Sigmoid colon (tissue), 6 donors: ENCODE measurements at regions not wholly inside any gene's neighbourhood (a gene's known extent, or its start where the extent isn't known, plus 50 kb on each side); places are given as distances from the start of the nearest gene placed in this dataset.

ENCODE experiments used
- DNase-seq: peaks from one replicate; pipeline ENCODE4 v3.0.0-alpha.2; 2019
- H3K27ac ChIP-seq, 4 donors: fragments of 200-600 bp; sonication (generic); one replicate each; pipeline ENCODE4 v1.5.1; 2016 to 2019; ENCODE audit warnings: mild to moderate bottlenecking in 1 of 4
- H3K27me3 ChIP-seq, 3 donors: fragments of 200-600 bp; sonication (generic); one replicate each; pipeline ENCODE4 v1.5.1; 2019; ENCODE audit warnings: mild to moderate bottlenecking in 1 of 3
- H3K36me3 ChIP-seq, 4 donors: fragments of 200-600 bp; sonication (generic); one replicate each; pipeline ENCODE4 v1.5.1; 2016 to 2019
- H3K4me1 ChIP-seq, 4 donors: fragments of 200-600 bp; sonication (generic); one replicate each; pipeline ENCODE4 v1.5.1; 2017 to 2019
- H3K4me3 ChIP-seq, 4 donors: fragments of 200-600 bp; sonication (generic); one replicate each; pipeline ENCODE4 v1.5.1; 2017 to 2019; ENCODE audit warnings: mild to moderate bottlenecking in 2 of 4, moderate library complexity in 1 of 4
- H3K9me3 ChIP-seq, 4 donors: fragments of 200-600 bp in 3 of 4; sonication (generic) in 3 of 4; one replicate each; pipeline versions ENCODE4 v1.5.1 to v1.6.1; 2013 to 2019
- EP300 ChIP-seq, 4 donors: sonication (generic); formaldehyde crosslinking; IDR thresholded peaks; one replicate each; pipeline ENCODE4 v1.6.1; 2017; ENCODE audit warnings: antibody characterized with exemption in 4 of 4
- POLR2A ChIP-seq, 2 donors: fragments of 450-650 bp; IDR thresholded peaks; one replicate each; pipeline ENCODE4 v1.6.1; 2016; ENCODE audit warnings: antibody characterized with exemption in 2 of 2, mild to moderate bottlenecking in 2 of 2, moderate library complexity in 2 of 2
- POLR2AphosphoS5 ChIP-seq, 4 donors: sonication (generic); formaldehyde crosslinking; IDR thresholded peaks; one replicate each; pipeline ENCODE4 v1.6.1; 2017; ENCODE audit warnings: antibody characterized with exemption in 4 of 4
- WGBS, 2 donors: extraction: QIAGEN DNeasy Blood & Tissue Kit; methylation state at CpG; one replicate each; pipeline ENCODE4 v1.1.7; 2013; 5-methylcytosine and 5-hydroxymethylcytosine counted together
- intact Hi-C: fragments of 100-400 bp; cut with DNase I; formaldehyde crosslinking; loops from one replicate; pipeline ENCODE4 v1.15.1; 2023
- TF ChIP-seq, protein P1 (sequence below), 4 experiments: fragments of 450-650 bp in 3 of 4; fragments of 200-600 bp in 1 of 4; IDR thresholded peaks; one replicate each; pipeline ENCODE4 v1.5.1; 2016 to 2019; ENCODE audit warnings: antibody characterized with exemption in 4 of 4, mild to moderate bottlenecking in 3 of 4, moderate library complexity in 2 of 4
- donor health status: healthy with polysubstance abuse.
- donor health status: healthy.

- no peaks in the 10 kb centered on the region for H3K27me3 ChIP-seq
- no peaks in the 10 kb centered on the region for H3K36me3 ChIP-seq
- DNase-seq: no peak
- H3K9me3 ChIP-seq: no peaks in the 10 kb centered on the region
- TF ChIP-seq POLR2AphosphoS5 (IDR thresholded peaks at IDR 0.05) (no peak), POLR2A (IDR thresholded peaks at IDR 0.05) (no peak), EP300 (IDR thresholded peaks at IDR 0.05) (no peak)
- TF ChIP-seq, protein P1, sequence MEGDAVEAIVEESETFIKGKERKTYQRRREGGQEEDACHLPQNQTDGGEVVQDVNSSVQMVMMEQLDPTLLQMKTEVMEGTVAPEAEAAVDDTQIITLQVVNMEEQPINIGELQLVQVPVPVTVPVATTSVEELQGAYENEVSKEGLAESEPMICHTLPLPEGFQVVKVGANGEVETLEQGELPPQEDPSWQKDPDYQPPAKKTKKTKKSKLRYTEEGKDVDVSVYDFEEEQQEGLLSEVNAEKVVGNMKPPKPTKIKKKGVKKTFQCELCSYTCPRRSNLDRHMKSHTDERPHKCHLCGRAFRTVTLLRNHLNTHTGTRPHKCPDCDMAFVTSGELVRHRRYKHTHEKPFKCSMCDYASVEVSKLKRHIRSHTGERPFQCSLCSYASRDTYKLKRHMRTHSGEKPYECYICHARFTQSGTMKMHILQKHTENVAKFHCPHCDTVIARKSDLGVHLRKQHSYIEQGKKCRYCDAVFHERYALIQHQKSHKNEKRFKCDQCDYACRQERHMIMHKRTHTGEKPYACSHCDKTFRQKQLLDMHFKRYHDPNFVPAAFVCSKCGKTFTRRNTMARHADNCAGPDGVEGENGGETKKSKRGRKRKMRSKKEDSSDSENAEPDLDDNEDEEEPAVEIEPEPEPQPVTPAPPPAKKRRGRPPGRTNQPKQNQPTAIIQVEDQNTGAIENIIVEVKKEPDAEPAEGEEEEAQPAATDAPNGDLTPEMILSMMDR (IDR thresholded peaks at IDR 0.05): no peak
- H3K4me1 ChIP-seq: peaks cover 0 to 69% (median 42%) of the 10 kb centered on the region in 4 donors
- H3K4me3 ChIP-seq: no peak overlapping the region
- intact Hi-C loops: no loop called here
- peak overlapping the region in 3 of 4 donors; percentile 32 to 69 (median 67) for H3K27ac ChIP-seq
Observed at GRCh38 chr7:42674541-42674940, 237.3 kb downstream of the C7orf25 start.

- 82 to 89% methylated on average over 6 of the region's 6 CpGs for WGBS, 2 donors
- intact Hi-C loops: no loop called here
- peaks cover 0 to 68% (median 42%) of the 10 kb centered on the region in 4 donors for H3K4me1 ChIP-seq
- H3K27ac ChIP-seq: peak overlapping the region in 3 of 4 donors; percentile 32 to 69 (median 67)
- H3K9me3 ChIP-seq: no peaks in the 10 kb centered on the region
- H3K4me3 ChIP-seq: no peak overlapping the region
- no peaks in the 10 kb centered on the region for H3K27me3 ChIP-seq
- TF ChIP-seq, protein P1 (IDR thresholded peaks at IDR 0.05): no peak
- no peak for TF ChIP-seq POLR2A (IDR thresholded peaks at IDR 0.05)
- peak in 3 of 4 donors; percentile 52 to 68 (median 58) for TF ChIP-seq POLR2AphosphoS5 (IDR thresholded peaks at IDR 0.05)
- peak in 2 of 4 donors; percentile 9 to 71 for TF ChIP-seq EP300 (IDR thresholded peaks at IDR 0.05)
- no peak for DNase-seq
- no peaks in the 10 kb centered on the region for H3K36me3 ChIP-seq
Observed at GRCh38 chr7:42673951-42674350, 237.9 kb downstream of the C7orf25 start.

GRCh38 chr7:42672339-42672999 is 239.4 kb downstream of the C7orf25 start:
- Histone ChIP-seq H3K4me1 (peaks cover 0 to 53% (median 28%) of the 10 kb centered on the region in 4 donors), H3K27ac (peak overlapping the region in 1 of 4 donors; percentile 69), H3K4me3 (no peak overlapping the region), H3K27me3 (no peaks in the 10 kb centered on the region), H3K9me3 (no peaks in the 10 kb centered on the region), H3K36me3 (no peaks in the 10 kb centered on the region)
- 43 to 59% methylated on average over 2 of the region's 2 CpGs for WGBS, 2 donors
- intact Hi-C loops: no loop called here
- DNase-seq: no peak
- no peak for TF ChIP-seq POLR2A (IDR thresholded peaks at IDR 0.05)
- TF ChIP-seq EP300 (IDR thresholded peaks at IDR 0.05): no peak
- TF ChIP-seq, protein P1 (IDR thresholded peaks at IDR 0.05): no peak
- no peak for TF ChIP-seq POLR2AphosphoS5 (IDR thresholded peaks at IDR 0.05)

GRCh38 chr7:42671627-42672026 is 240.2 kb downstream of the C7orf25 start:
- H3K4me3 ChIP-seq: no peak overlapping the region
- H3K9me3 ChIP-seq: peaks cover 0 to 5% (median 1%) of the 10 kb centered on the region in 4 donors
- intact Hi-C loops: no loop called here
- H3K27ac ChIP-seq: peak overlapping the region in 2 of 4 donors; percentile 0 to 19
- no peaks in the 10 kb centered on the region for H3K27me3 ChIP-seq
- DNase-seq: no peak
- no peaks in the 10 kb centered on the region for H3K36me3 ChIP-seq
- H3K4me1 ChIP-seq: peaks cover 0 to 44% (median 20%) of the 10 kb centered on the region in 4 donors
- TF ChIP-seq, protein P1 (IDR thresholded peaks at IDR 0.05): no peak
- no peak for TF ChIP-seq EP300 (IDR thresholded peaks at IDR 0.05)
- TF ChIP-seq POLR2AphosphoS5 (IDR thresholded peaks at IDR 0.05): peak in 3 of 4 donors; percentile 17 to 66 (median 39)
- TF ChIP-seq POLR2A (IDR thresholded peaks at IDR 0.05): no peak
- WGBS, 2 donors: 46 to 56% methylated on average over 1 of the region's 1 CpG
